MM.1S (cell line): ENCODE measurements at regions not wholly inside any gene's neighbourhood (a gene's known extent, or its start where the extent isn't known, plus 50 kb on each side); places are given as distances from the start of the nearest gene placed in this dataset.
"Not testable (repeated sequence)": the region's sequence is repeated elsewhere in the genome, so short reads cannot be mapped to it uniquely, and the experiment has no call there.

Experiments
- DNase-seq: peaks from one replicate; pipeline ENCODE4 v3.0.0-alpha.2; 2015
- H2AFZ ChIP-seq: fragments of 300-600 bp; sonication (generic); 2 replicates; pipeline ENCODE4 v1.6.0; 2016; ENCODE audit warnings: antibody characterized with exemption, low read length
- H3F3A ChIP-seq: fragments of 300-600 bp; sonication (generic); 2 replicates; pipeline ENCODE4 v1.6.1; 2016; ENCODE audit warnings: mild to moderate bottlenecking, antibody characterized with exemption, low read length, moderate library complexity, mixed read lengths; ENCODE audit not compliant: insufficient read depth
- H3K27ac ChIP-seq: fragments of 300-600 bp; sonication (generic); 2 replicates; pipeline ENCODE4 v1.5.1; 2016; ENCODE audit warnings: mild to moderate bottlenecking, low read length
- H3K27me3 ChIP-seq: fragments of 300-600 bp; sonication (generic); replicated peaks from 2 replicates; pipeline ENCODE4 v1.6.0; 2016; ENCODE audit warnings: low read length; ENCODE audit not compliant: insufficient read depth
- H3K36me3 ChIP-seq: fragments of 300-600 bp; sonication (generic); replicated peaks from 2 replicates; pipeline ENCODE4 v1.6.1; 2016; ENCODE audit warnings: mild to moderate bottlenecking, low read length, mixed read lengths; ENCODE audit not compliant: insufficient read depth
- H3K4me1 ChIP-seq: fragments of 300-600 bp; sonication (generic); 2 replicates; pipeline ENCODE4 v1.6.1; 2016; ENCODE audit warnings: low read length, mixed read lengths
- H3K4me2 ChIP-seq: fragments of 300-600 bp; sonication (generic); 2 replicates; pipeline ENCODE4 v1.6.0; 2016; ENCODE audit warnings: low read depth, low read length
- H3K4me3 ChIP-seq: fragments of 300-600 bp; sonication (generic); 2 replicates; pipeline ENCODE4 v1.5.1; 2016; ENCODE audit warnings: low read length, mixed read lengths
- H3K79me2 ChIP-seq: fragments of 300-600 bp; sonication (generic); 2 replicates; pipeline ENCODE4 v1.6.1; 2016; ENCODE audit warnings: mixed run types, low read length, mixed read lengths
- H3K9ac ChIP-seq: fragments of 300-600 bp; sonication (generic); 2 replicates; pipeline ENCODE4 v1.6.1; 2016; ENCODE audit warnings: low read length, mixed read lengths
- H3K9me2 ChIP-seq: fragments of 300-600 bp; sonication (generic); replicated peaks from 2 replicates; pipeline ENCODE4 v1.6.1; 2016; ENCODE audit warnings: mild to moderate bottlenecking, low read length, mixed read lengths; ENCODE audit not compliant: insufficient read depth
- H3K9me3 ChIP-seq: fragments of 300-600 bp; sonication (generic); replicated peaks from 2 replicates; pipeline ENCODE4 v1.6.1; 2016; ENCODE audit warnings: mild to moderate bottlenecking, low read length, mixed read lengths; ENCODE audit not compliant: insufficient read depth
- H4K20me1 ChIP-seq: fragments of 300-600 bp; sonication (generic); 2 replicates; pipeline ENCODE4 v1.6.1; 2016; ENCODE audit warnings: mild to moderate bottlenecking, low read length, moderate library complexity, mixed read lengths; ENCODE audit not compliant: insufficient read depth
- CTCF ChIP-seq: fragments of 300-600 bp; sonication (generic); IDR thresholded peaks from 2 replicates; pipeline ENCODE4 v1.5.1; 2016; ENCODE audit warnings: antibody characterized with exemption, low read length, mixed read lengths

- not testable (repeated sequence) for H2AFZ ChIP-seq, H3K4me2 ChIP-seq, H3K9me2 ChIP-seq, H3K4me3 ChIP-seq, H3K27ac ChIP-seq, H3K9me3 ChIP-seq, H3F3A ChIP-seq, H3K79me2 ChIP-seq, H4K20me1 ChIP-seq, H3K36me3 ChIP-seq, H3K4me1 ChIP-seq, DNase-seq, H3K9ac ChIP-seq, H3K27me3 ChIP-seq
Measured at GRCh38 chr22:16403661-16404060, 188.9 kb downstream of the CCT8L2 start.

- not testable (repeated sequence) for H3K4me3 ChIP-seq, H3K36me3 ChIP-seq, H3K79me2 ChIP-seq, H3F3A ChIP-seq, H3K4me1 ChIP-seq, H3K9ac ChIP-seq, H4K20me1 ChIP-seq, DNase-seq, H3K27ac ChIP-seq, H3K9me3 ChIP-seq, H3K27me3 ChIP-seq, H3K4me2 ChIP-seq, H2AFZ ChIP-seq, H3K9me2 ChIP-seq
Measured at GRCh38 chr22:16402874-16403399, 189.7 kb downstream of the CCT8L2 start.

GRCh38 chr22:16393476-16393875, 199.1 kb downstream of the CCT8L2 start:
- H3K27ac ChIP-seq, H2AFZ ChIP-seq, H3K4me1 ChIP-seq, DNase-seq, H3K4me3 ChIP-seq, H3F3A ChIP-seq, H3K27me3 ChIP-seq, H3K79me2 ChIP-seq, H3K9ac ChIP-seq, H4K20me1 ChIP-seq, H3K4me2 ChIP-seq, H3K9me2 ChIP-seq, H3K36me3 ChIP-seq, H3K9me3 ChIP-seq: not testable (repeated sequence)

GRCh38 chr22:16391417-16391930, 201.1 kb downstream of the CCT8L2 start:
- TF ChIP-seq CTCF = peak; percentile 11; the same call in 1 of the 2 replicates
- not testable (repeated sequence) for H3K36me3 ChIP-seq, H2AFZ ChIP-seq, H3K27me3 ChIP-seq, H3K9ac ChIP-seq, H4K20me1 ChIP-seq, H3K4me2 ChIP-seq, H3K9me2 ChIP-seq, H3K9me3 ChIP-seq, H3K79me2 ChIP-seq, H3K4me3 ChIP-seq, H3F3A ChIP-seq, H3K27ac ChIP-seq, H3K4me1 ChIP-seq
- peak; percentile 7 for DNase-seq

- H3K4me1 ChIP-seq, H3K27me3 ChIP-seq, H2AFZ ChIP-seq, H4K20me1 ChIP-seq, H3K27ac ChIP-seq, H3K79me2 ChIP-seq, H3F3A ChIP-seq, H3K9me2 ChIP-seq, H3K9me3 ChIP-seq, H3K4me2 ChIP-seq, DNase-seq, H3K9ac ChIP-seq, H3K36me3 ChIP-seq, H3K4me3 ChIP-seq: not testable (repeated sequence)
Measured at GRCh38 chr22:16390541-16391217, 201.9 kb downstream of the CCT8L2 start.

- H3K36me3 ChIP-seq, H3F3A ChIP-seq, H4K20me1 ChIP-seq, H3K9ac ChIP-seq, H3K9me2 ChIP-seq, H3K9me3 ChIP-seq, H3K4me3 ChIP-seq, H2AFZ ChIP-seq, H3K27me3 ChIP-seq, H3K4me1 ChIP-seq, DNase-seq, H3K27ac ChIP-seq, H3K79me2 ChIP-seq, H3K4me2 ChIP-seq: not testable (repeated sequence)
Measured at GRCh38 chr22:16390046-16390445, 202.6 kb downstream of the CCT8L2 start.

- not testable (repeated sequence) for H4K20me1 ChIP-seq, DNase-seq, H3K36me3 ChIP-seq, H3K27me3 ChIP-seq, H2AFZ ChIP-seq, H3K27ac ChIP-seq, H3K9me3 ChIP-seq, H3K4me2 ChIP-seq, H3K79me2 ChIP-seq, H3K4me1 ChIP-seq, H3K4me3 ChIP-seq, H3F3A ChIP-seq, H3K9me2 ChIP-seq, H3K9ac ChIP-seq
Measured at GRCh38 chr22:16389256-16389655, 203.4 kb downstream of the CCT8L2 start.
